SK-N-SH treated with all-trans-retinoic acid at 6 μM for 48 hours (cell line): ENCODE measurements at regions not wholly inside any gene's neighbourhood (a gene's known extent, or its start where the extent isn't known, plus 50 kb on each side); places are given as distances from the start of the nearest gene placed in this dataset.

Source experiments
- ATAC-seq: fragments of 200-7000 bp; cut with Tn5 transposase; 3 replicates; pipeline ENCODE4 v1.9.1; 2020; ENCODE audit warnings: mild to moderate bottlenecking, moderate library complexity
- ARNTL ChIP-seq: fragments of 450-650 bp; formaldehyde crosslinking; IDR thresholded peaks from 2 replicates; pipeline ENCODE4 v1.5.0; 2020; ENCODE audit warnings: low read depth, mild to moderate bottlenecking, moderate library complexity, borderline replicate concordance
- BACH2 ChIP-seq: fragments of 250-450 bp; sonication (Bioruptor Pico); IDR thresholded peaks from 2 replicates; pipeline ENCODE4 v1.9.0; 2021; ENCODE audit warnings: mild to moderate bottlenecking, borderline replicate concordance
- CSDC2 ChIP-seq: fragments of 250-450 bp; sonication (Bioruptor Pico); IDR thresholded peaks from 2 replicates; pipeline ENCODE4 v1.5.0; 2020; ENCODE audit warnings: mild to moderate bottlenecking, moderate library complexity
- CSRNP3 ChIP-seq: fragments of 250-450 bp; sonication (Bioruptor Pico); IDR thresholded peaks from 2 replicates; pipeline ENCODE4 v1.5.1; 2021; ENCODE audit warnings: mild to moderate bottlenecking, moderate library complexity
- ESRRG ChIP-seq: fragments of 250-450 bp; sonication (Bioruptor Pico); IDR thresholded peaks from 2 replicates; pipeline ENCODE4 v1.6.1; 2021; ENCODE audit warnings: mild to moderate bottlenecking
- GLIS3 ChIP-seq: fragments of 250-450 bp; sonication (Bioruptor Pico); IDR thresholded peaks from 2 replicates; pipeline ENCODE4 v1.5.0; 2020; ENCODE audit warnings: mild to moderate bottlenecking, moderate library complexity
- ISL1 ChIP-seq: fragments of 250-450 bp; sonication (Bioruptor Pico); IDR thresholded peaks from 2 replicates; pipeline ENCODE4 v2.1.2; 2022; ENCODE audit warnings: mild to moderate bottlenecking, moderate library complexity
- OSR1 ChIP-seq: fragments of 250-450 bp; sonication (Bioruptor Pico); IDR thresholded peaks from 2 replicates; pipeline ENCODE4 v1.8.0; 2022; ENCODE audit warnings: moderate library complexity, mild to moderate bottlenecking, inconsistent platforms
- PPARA ChIP-seq: fragments of 250-450 bp; sonication (Bioruptor Pico); IDR thresholded peaks from 2 replicates; pipeline ENCODE4 v1.5.0; 2020; ENCODE audit warnings: mild to moderate bottlenecking, borderline replicate concordance
- RARB ChIP-seq: fragments of 250-450 bp; sonication (Bioruptor Pico); IDR thresholded peaks from 2 replicates; pipeline ENCODE4 v1.8.0; 2021; ENCODE audit warnings: mild to moderate bottlenecking, moderate library complexity
- SNAI2 ChIP-seq: fragments of 250-450 bp; sonication (Bioruptor Pico); IDR thresholded peaks from 2 replicates; pipeline ENCODE4 v1.5.0; 2020; ENCODE audit warnings: mild to moderate bottlenecking, moderate library complexity
- TCF4 ChIP-seq: fragments of 250-450 bp; sonication (Bioruptor Pico); IDR thresholded peaks from 2 replicates; pipeline ENCODE4 v1.8.0; 2021; ENCODE audit warnings: mild to moderate bottlenecking, moderate library complexity, borderline replicate concordance
- TOX ChIP-seq: fragments of 250-450 bp; sonication (Bioruptor Pico); IDR thresholded peaks from 2 replicates; pipeline ENCODE4 v1.8.0; 2021; ENCODE audit warnings: mild to moderate bottlenecking, moderate library complexity, borderline replicate concordance
- TSHZ2 ChIP-seq: fragments of 250-450 bp; sonication (Bioruptor Pico); IDR thresholded peaks from 2 replicates; pipeline ENCODE4 v1.5.0; 2020; ENCODE audit warnings: mild to moderate bottlenecking, moderate library complexity
- ZC3H10 ChIP-seq: fragments of 250-450 bp; sonication (Bioruptor Pico); IDR thresholded peaks from 2 replicates; pipeline ENCODE4 v1.5.1; 2021; ENCODE audit warnings: mild to moderate bottlenecking, moderate library complexity
- ZFP3 ChIP-seq: fragments of 250-450 bp; sonication (Bioruptor Pico); IDR thresholded peaks from 2 replicates; pipeline ENCODE4 v1.5.0; 2020; ENCODE audit warnings: mild to moderate bottlenecking, moderate library complexity
- ZFP30 ChIP-seq: fragments of 450-650 bp; formaldehyde crosslinking; IDR thresholded peaks from 2 replicates; pipeline ENCODE4 v1.5.0; 2022; ENCODE audit warnings: mild to moderate bottlenecking, moderate library complexity
- ZNF565 ChIP-seq: fragments of 450-650 bp; formaldehyde crosslinking; conservative IDR thresholded peaks from 2 replicates; pipeline ENCODE4 v1.5.0; 2020; ENCODE audit warnings: low read depth, mild to moderate bottlenecking, moderate library complexity
- ZNF70 ChIP-seq: fragments of 450-650 bp; formaldehyde crosslinking; IDR thresholded peaks from 2 replicates; pipeline ENCODE4 v1.5.0; 2020; ENCODE audit warnings: mild to moderate bottlenecking, moderate library complexity
- ZNF8 ChIP-seq: fragments of 450-650 bp; formaldehyde crosslinking; IDR thresholded peaks from 2 replicates; pipeline ENCODE4 v1.5.0; 2020; ENCODE audit warnings: mild to moderate bottlenecking, moderate library complexity
- TF ChIP-seq, protein P1 (sequence below): fragments of 250-450 bp; sonication (Bioruptor Pico); IDR thresholded peaks from 2 replicates; pipeline ENCODE4 v1.8.0; 2020; ENCODE audit warnings: mild to moderate bottlenecking, moderate library complexity, borderline replicate concordance
- TF ChIP-seq, protein P2 (sequence below): fragments of 250-450 bp; sonication (Bioruptor Pico); IDR thresholded peaks from 2 replicates; pipeline ENCODE4 v1.8.0; 2021; ENCODE audit warnings: low read depth, mild to moderate bottlenecking, moderate library complexity, borderline replicate concordance

- TF ChIP-seq GLIS3 = no peak
- no peak for TF ChIP-seq SNAI2 (CRISPR knock-in tag)
- TF ChIP-seq ZNF565 (CRISPR knock-in tag) = no peak
- TF ChIP-seq, protein P1, sequence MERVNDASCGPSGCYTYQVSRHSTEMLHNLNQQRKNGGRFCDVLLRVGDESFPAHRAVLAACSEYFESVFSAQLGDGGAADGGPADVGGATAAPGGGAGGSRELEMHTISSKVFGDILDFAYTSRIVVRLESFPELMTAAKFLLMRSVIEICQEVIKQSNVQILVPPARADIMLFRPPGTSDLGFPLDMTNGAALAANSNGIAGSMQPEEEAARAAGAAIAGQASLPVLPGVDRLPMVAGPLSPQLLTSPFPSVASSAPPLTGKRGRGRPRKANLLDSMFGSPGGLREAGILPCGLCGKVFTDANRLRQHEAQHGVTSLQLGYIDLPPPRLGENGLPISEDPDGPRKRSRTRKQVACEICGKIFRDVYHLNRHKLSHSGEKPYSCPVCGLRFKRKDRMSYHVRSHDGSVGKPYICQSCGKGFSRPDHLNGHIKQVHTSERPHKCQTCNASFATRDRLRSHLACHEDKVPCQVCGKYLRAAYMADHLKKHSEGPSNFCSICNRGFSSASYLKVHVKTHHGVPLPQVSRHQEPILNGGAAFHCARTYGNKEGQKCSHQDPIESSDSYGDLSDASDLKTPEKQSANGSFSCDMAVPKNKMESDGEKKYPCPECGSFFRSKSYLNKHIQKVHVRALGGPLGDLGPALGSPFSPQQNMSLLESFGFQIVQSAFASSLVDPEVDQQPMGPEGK (CRISPR knock-in tag) = no peak
- TF ChIP-seq, protein P2, sequence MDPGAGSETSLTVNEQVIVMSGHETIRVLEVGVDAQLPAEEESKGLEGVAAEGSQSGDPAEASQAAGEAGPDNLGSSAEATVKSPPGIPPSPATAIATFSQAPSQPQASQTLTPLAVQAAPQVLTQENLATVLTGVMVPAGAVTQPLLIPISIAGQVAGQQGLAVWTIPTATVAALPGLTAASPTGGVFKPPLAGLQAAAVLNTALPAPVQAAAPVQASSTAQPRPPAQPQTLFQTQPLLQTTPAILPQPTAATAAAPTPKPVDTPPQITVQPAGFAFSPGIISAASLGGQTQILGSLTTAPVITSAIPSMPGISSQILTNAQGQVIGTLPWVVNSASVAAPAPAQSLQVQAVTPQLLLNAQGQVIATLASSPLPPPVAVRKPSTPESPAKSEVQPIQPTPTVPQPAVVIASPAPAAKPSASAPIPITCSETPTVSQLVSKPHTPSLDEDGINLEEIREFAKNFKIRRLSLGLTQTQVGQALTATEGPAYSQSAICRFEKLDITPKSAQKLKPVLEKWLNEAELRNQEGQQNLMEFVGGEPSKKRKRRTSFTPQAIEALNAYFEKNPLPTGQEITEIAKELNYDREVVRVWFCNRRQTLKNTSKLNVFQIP (CRISPR knock-in tag) = no peak
- no peak for TF ChIP-seq ZNF70
- no peak for TF ChIP-seq TCF4 (CRISPR knock-in tag)
- TF ChIP-seq ZNF8 (CRISPR knock-in tag) = no peak
- no peak for TF ChIP-seq ESRRG (CRISPR knock-in tag)
- TF ChIP-seq ISL1 (CRISPR knock-in tag) = no peak
- no peak for TF ChIP-seq CSDC2
- TF ChIP-seq ZFP30 (CRISPR knock-in tag) = no peak
- TF ChIP-seq CSRNP3 = no peak
- no peak for TF ChIP-seq PPARA (CRISPR knock-in tag)
- TF ChIP-seq ZFP3 = no peak
- TF ChIP-seq RARB (CRISPR knock-in tag) = no peak
- ATAC-seq = no peak
Observed at GRCh38 chr14:87233806-87234384, 759.1 kb downstream of the GALC start.

GRCh38 chr14:87233266-87233665, 759.7 kb downstream of the GALC start:
- ATAC-seq = no peak

DNA sequence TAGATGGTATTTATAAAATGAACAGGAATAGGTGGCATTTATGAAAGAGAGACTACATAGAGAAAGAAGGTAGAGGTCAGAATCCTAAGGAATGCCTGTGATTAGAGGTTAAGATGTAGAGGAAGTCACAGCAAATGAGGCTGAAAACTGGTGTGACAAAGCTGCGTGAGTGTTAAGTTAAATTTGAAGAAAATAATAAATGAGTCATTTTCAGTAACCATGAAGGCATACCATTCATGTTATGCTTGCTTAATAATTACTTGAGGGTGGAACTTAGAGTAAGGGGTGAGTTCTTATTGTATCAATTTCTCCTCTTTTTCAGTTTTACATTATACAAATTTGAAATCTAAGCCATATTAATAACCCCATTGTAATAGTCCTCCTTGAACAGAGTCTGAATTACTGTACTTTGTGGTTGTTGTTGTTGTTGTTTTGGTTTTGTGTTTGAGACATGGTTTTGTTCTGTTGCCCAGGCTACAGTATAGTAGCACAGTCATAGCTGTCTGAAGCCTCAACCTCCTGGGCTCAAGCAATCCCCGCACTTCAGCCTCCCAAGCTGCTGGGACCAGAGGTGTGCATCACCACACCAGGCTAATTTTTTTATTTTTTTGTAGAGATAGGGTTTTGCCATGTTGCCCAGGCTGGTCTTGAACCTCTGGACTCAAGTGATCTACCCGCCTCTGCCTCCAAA, 761.5 kb downstream of the GALC start:
- ATAC-seq = no peak

More at GRCh38 chr14:87233266-87233665, 759.7 kb downstream of the GALC start:
- TF ChIP-seq TOX (CRISPR knock-in tag) (no peak), ARNTL (CRISPR knock-in tag) (no peak), ZC3H10 (no peak), ZNF565 (CRISPR knock-in tag) (no peak), ISL1 (CRISPR knock-in tag) (no peak), ZNF8 (CRISPR knock-in tag) (no peak), CSDC2 (no peak)
- TF ChIP-seq, all 23 proteins: peak for 0

GRCh38 chr14:87230726-87231125, 762.3 kb downstream of the GALC start:
- ATAC-seq = no peak
- TF ChIP-seq ZFP30 (CRISPR knock-in tag) (no peak), CSDC2 (no peak), BACH2 (CRISPR knock-in tag) (no peak)
- TF ChIP-seq, protein P2 (CRISPR knock-in tag) = no peak

More for the DNA sequence above, 761.5 kb downstream of the GALC start:
- TF ChIP-seq RARB (CRISPR knock-in tag) = no peak

GRCh38 chr14:87229131-87229530, 763.9 kb downstream of the GALC start:
- ATAC-seq = no peak
- TF ChIP-seq ARNTL (CRISPR knock-in tag) = no peak
- TF ChIP-seq, protein P2 (CRISPR knock-in tag) = no peak
- TF ChIP-seq GLIS3 = no peak
- TF ChIP-seq TOX (CRISPR knock-in tag) = no peak
- TF ChIP-seq ZFP3 = no peak
- no peak for TF ChIP-seq ZFP30 (CRISPR knock-in tag)
- TF ChIP-seq TSHZ2 (CRISPR knock-in tag) = no peak
- no peak for TF ChIP-seq OSR1 (CRISPR knock-in tag)
